HEK293 (cell line): ENCODE measurements at regions not wholly inside any gene's neighbourhood (a gene's known extent, or its start where the extent isn't known, plus 50 kb on each side); places are given as distances from the start of the nearest gene placed in this dataset.

Experiments
- CTCF ChIA-PET: fragments of 350-600 bp; formaldehyde crosslinking; extraction: SDS; loops from one replicate; lab custom pipeline; 2021; ENCODE audit warnings: antibody characterized with exemption; lab: Yijun Ruan, JAX
- POLR2A ChIA-PET: fragments of 300-600 bp; formaldehyde crosslinking; extraction: SDS; loops from one replicate; lab custom pipeline; 2020; ENCODE audit warnings: antibody characterized with exemption, inconsistent platforms; lab: Yijun Ruan, JAX
- H3K27ac ChIP-seq: fragments of 200-500 bp; sonication (Bioruptor generic); 2 replicates; pipeline ENCODE4 v1.5.1; 2014; ENCODE audit warnings: low read depth, low read length, control low read depth, inconsistent platforms; ENCODE audit errors: extremely low read depth
- H3K36me3 ChIP-seq, 2 experiments: fragments of 200-500 bp in 1 of 2; sonication (Bioruptor generic) in 1 of 2; 1 replicate in 1 of 2; 2 replicates in 1 of 2; pipeline ENCODE4 v1.5.1; 2014 to 2017; ENCODE audit warnings: inconsistent platforms in 2 of 2, low read length in 2 of 2; ENCODE audit not compliant: control insufficient read depth in 2 of 2, insufficient read depth in 1 of 2
- H3K4me1 ChIP-seq: fragments of 200-500 bp; sonication (Bioruptor generic); 2 replicates; pipeline ENCODE4 v1.5.1; 2014; ENCODE audit warnings: mild to moderate bottlenecking, low read length, inconsistent platforms; ENCODE audit not compliant: control insufficient read depth, insufficient read depth
- H3K4me3 ChIP-seq: 2 replicates; pipeline ENCODE4 v1.5.1; 2011; ENCODE audit warnings: low read depth, mild to moderate bottlenecking, control low read depth, low read length, moderate library complexity
- H3K9me3 ChIP-seq: fragments of 200-500 bp; sonication (Bioruptor generic); 2 replicates; pipeline ENCODE4 v1.5.1; 2014; ENCODE audit warnings: low read depth, low read length, inconsistent platforms; ENCODE audit not compliant: control insufficient read depth, insufficient read depth
- BCL11A ChIP-seq: fragments of 450-650 bp; formaldehyde crosslinking; IDR thresholded peaks from 2 replicates; pipeline ENCODE4 v1.5.1; 2016; ENCODE audit warnings: low read depth, missing biosample characterization, missing genetic modification characterization
- FEZF1 ChIP-seq: fragments of 450-650 bp; formaldehyde crosslinking; IDR thresholded peaks from 2 replicates; pipeline ENCODE4 v1.5.1; 2016; ENCODE audit warnings: missing biosample characterization, missing genetic modification characterization
- GLI2 ChIP-seq: fragments of 450-650 bp; formaldehyde crosslinking; IDR thresholded peaks from 2 replicates; pipeline ENCODE4; 2017; ENCODE audit warnings: missing biosample characterization, missing genetic modification characterization, low read depth, borderline replicate concordance
- HOXC10 ChIP-seq: sonication (generic); formaldehyde crosslinking; IDR thresholded peaks from 2 replicates; pipeline ENCODE4 v1.8.1; 2023; ENCODE audit warnings: mild to moderate bottlenecking, missing genetic modification reagents
- HOXD13 ChIP-seq: sonication (generic); formaldehyde crosslinking; IDR thresholded peaks from 2 replicates; pipeline ENCODE4 v1.8.0; 2022; ENCODE audit warnings: missing genetic modification reagents, borderline replicate concordance
- SCRT1 ChIP-seq: fragments of 450-650 bp; formaldehyde crosslinking; IDR thresholded peaks from 2 replicates; pipeline ENCODE4 v1.5.1; 2016; ENCODE audit warnings: missing biosample characterization, missing genetic modification characterization, borderline replicate concordance
- TCF7L2 ChIP-seq: IDR thresholded peaks from 2 replicates; pipeline ENCODE4 v1.6.1; 2011; ENCODE audit warnings: low read depth, mild to moderate bottlenecking, inconsistent platforms, low read length, moderate library complexity, borderline replicate concordance
- ZBTB1 ChIP-seq: fragments of 450-650 bp; formaldehyde crosslinking; IDR thresholded peaks from 2 replicates; pipeline ENCODE4 v1.5.1; 2016; ENCODE audit warnings: missing biosample characterization, missing genetic modification characterization
- ZFHX2 ChIP-seq: fragments of 450-650 bp; formaldehyde crosslinking; conservative IDR thresholded peaks from 2 replicates; pipeline ENCODE4 v1.5.1; 2016; ENCODE audit warnings: missing biosample characterization, missing genetic modification characterization
- ZNF174 ChIP-seq: fragments of 450-650 bp; formaldehyde crosslinking; IDR thresholded peaks from 2 replicates; pipeline ENCODE4 v1.5.0; 2017; ENCODE audit warnings: missing biosample characterization, mild to moderate bottlenecking, missing genetic modification characterization
- ZNF223 ChIP-seq: fragments of 450-650 bp; formaldehyde crosslinking; IDR thresholded peaks from 2 replicates; pipeline ENCODE4 v1.5.1; 2016; ENCODE audit warnings: missing biosample characterization, missing genetic modification characterization
- ZNF274 ChIP-seq, 2 experiments: fragments of 200-500 bp in 1 of 2; fragments of 450-650 bp in 1 of 2; sonication (Bioruptor generic) in 1 of 2; formaldehyde crosslinking in 1 of 2; IDR thresholded peaks; 2 replicates each; pipeline versions ENCODE4 v1.5.1 to v1.6.1; 2014 to 2016; ENCODE audit warnings: borderline replicate concordance in 1 of 2, inconsistent platforms in 1 of 2, low read length in 1 of 2, missing biosample characterization in 1 of 2, missing genetic modification characterization in 1 of 2
- ZNF292 ChIP-seq: fragments of 450-650 bp; formaldehyde crosslinking; IDR thresholded peaks from 2 replicates; pipeline ENCODE4 v1.5.1; 2016; ENCODE audit warnings: low read depth, missing biosample characterization, missing genetic modification characterization, borderline replicate concordance
- ZNF354C ChIP-seq: fragments of 450-650 bp; formaldehyde crosslinking; IDR thresholded peaks from 2 replicates; pipeline ENCODE4 v1.5.1; 2016; ENCODE audit warnings: missing biosample characterization, missing genetic modification characterization, low read depth, borderline replicate concordance
- ZNF404 ChIP-seq: fragments of 450-650 bp; formaldehyde crosslinking; IDR thresholded peaks from 2 replicates; pipeline ENCODE4 v1.5.1; 2017; ENCODE audit warnings: missing biosample characterization, missing genetic modification characterization
- ZNF473 ChIP-seq: fragments of 450-650 bp; formaldehyde crosslinking; IDR thresholded peaks from 2 replicates; pipeline ENCODE4 v1.5.1; 2017; ENCODE audit warnings: missing biosample characterization, missing genetic modification characterization
- ZNF521 ChIP-seq: fragments of 450-650 bp; formaldehyde crosslinking; IDR thresholded peaks from 2 replicates; pipeline ENCODE4 v1.5.1; 2017; ENCODE audit warnings: missing biosample characterization, mild to moderate bottlenecking, missing genetic modification characterization
- ZNF747 ChIP-seq: fragments of 450-650 bp; formaldehyde crosslinking; IDR thresholded peaks from 2 replicates; pipeline ENCODE4 v1.5.1; 2016; ENCODE audit warnings: missing biosample characterization, missing genetic modification characterization
- ZNF776 ChIP-seq: fragments of 450-650 bp; formaldehyde crosslinking; IDR thresholded peaks from 2 replicates; pipeline ENCODE4 v1.5.0; 2017; ENCODE audit warnings: missing biosample characterization, missing genetic modification characterization, borderline replicate concordance
- ZNF830 ChIP-seq: fragments of 450-650 bp; IDR thresholded peaks from 2 replicates; pipeline ENCODE4 v1.5.0; 2018; ENCODE audit warnings: missing biosample characterization, missing genetic modification characterization, low read depth, mild to moderate bottlenecking, moderate library complexity
- TF ChIP-seq, protein P1 (sequence below): fragments of 450-650 bp; IDR thresholded peaks from 2 replicates; pipeline ENCODE4 v1.5.1; 2018; ENCODE audit warnings: missing biosample characterization, missing genetic modification characterization
- TF ChIP-seq, protein P2 (sequence below): fragments of 450-650 bp; formaldehyde crosslinking; IDR thresholded peaks from 2 replicates; pipeline ENCODE4 v1.5.1; 2017; ENCODE audit warnings: missing biosample characterization, mild to moderate bottlenecking, missing genetic modification characterization, moderate library complexity
- TF ChIP-seq, protein P3 (sequence below): fragments of 450-650 bp; formaldehyde crosslinking; IDR thresholded peaks from 2 replicates; pipeline ENCODE4 v1.5.1; 2016; ENCODE audit warnings: missing biosample characterization, missing genetic modification characterization
- TF ChIP-seq, protein P4 (sequence below): fragments of 450-650 bp; formaldehyde crosslinking; IDR thresholded peaks from 2 replicates; pipeline ENCODE4 v1.5.1; 2016; ENCODE audit warnings: missing biosample characterization, missing genetic modification characterization, low read depth

DNA sequence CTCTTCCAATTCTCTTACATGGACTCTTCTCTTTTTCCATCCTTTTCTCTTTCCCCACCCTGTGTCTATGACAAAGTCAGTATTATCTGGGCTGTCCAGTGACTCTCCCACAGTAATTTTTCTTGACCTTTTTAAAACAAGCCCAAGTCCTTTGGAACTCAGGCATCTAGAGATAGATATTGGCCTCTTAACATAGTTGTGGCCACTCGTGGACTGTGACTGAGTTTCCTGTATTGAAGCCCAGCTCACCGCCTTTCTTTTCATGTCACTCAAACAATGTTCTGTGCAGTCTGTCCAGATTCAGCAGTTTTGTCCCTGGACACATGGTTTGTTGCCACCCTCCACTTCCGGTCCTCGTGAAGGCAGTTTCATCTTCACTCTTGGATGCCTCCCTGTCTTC, 110.9 kb upstream of the CDC14C start (continued):
- TF ChIP-seq, protein P1, sequence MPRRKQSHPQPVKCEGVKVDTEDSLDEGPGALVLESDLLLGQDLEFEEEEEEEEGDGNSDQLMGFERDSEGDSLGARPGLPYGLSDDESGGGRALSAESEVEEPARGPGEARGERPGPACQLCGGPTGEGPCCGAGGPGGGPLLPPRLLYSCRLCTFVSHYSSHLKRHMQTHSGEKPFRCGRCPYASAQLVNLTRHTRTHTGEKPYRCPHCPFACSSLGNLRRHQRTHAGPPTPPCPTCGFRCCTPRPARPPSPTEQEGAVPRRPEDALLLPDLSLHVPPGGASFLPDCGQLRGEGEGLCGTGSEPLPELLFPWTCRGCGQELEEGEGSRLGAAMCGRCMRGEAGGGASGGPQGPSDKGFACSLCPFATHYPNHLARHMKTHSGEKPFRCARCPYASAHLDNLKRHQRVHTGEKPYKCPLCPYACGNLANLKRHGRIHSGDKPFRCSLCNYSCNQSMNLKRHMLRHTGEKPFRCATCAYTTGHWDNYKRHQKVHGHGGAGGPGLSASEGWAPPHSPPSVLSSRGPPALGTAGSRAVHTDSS, result no peak
- TF ChIP-seq ZNF776 (no peak), HOXD13 (no peak), FEZF1 (tag by site-specific recombination) (no peak)

DNA sequence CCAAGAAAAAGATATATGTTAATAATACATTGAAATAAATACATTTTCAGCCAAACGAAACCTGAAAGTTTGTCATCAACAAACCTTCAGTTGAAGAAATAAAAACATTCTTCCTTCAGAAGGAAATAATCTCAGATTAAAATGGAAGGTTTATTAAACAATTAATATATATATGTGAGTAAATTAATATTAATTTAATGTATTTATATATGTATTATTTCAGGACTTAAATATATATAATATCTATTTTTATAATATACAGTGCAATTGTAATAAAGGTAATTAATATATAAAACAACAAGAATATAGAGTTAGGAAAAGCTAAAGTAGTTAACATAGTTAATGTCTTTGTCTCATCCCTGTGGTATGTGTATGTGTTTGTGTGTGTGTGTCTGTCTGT, 102.2 kb upstream of the CDC14C start:
- no peak overlapping the region for H3K4me3 ChIP-seq
- no peaks in the 10 kb centered on the region for H3K4me1 ChIP-seq

DNA sequence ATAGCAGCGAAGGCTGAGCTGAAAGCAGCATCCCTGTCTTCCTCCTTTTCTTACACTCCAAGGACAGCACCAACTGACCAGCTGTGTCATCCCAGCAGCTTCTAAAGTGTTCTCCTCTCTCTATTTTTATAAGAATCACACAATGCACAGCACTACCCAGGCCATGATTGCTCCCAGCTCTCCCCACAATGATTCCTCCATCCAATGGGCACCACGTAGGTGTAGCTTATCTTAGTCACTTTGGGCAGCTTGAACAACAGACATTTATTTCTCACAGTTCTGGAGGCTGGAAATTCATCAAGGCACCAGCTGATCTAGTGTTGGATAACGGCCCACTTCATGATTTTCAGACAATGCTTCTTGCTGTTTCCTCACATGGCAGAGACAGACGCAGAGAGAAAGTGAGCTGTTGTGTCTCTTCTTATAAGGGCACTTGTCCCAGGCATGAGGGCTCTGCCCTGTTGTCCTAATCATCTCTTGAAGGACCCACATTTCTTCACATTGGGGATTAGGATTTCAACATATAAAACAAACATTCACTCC, 92.0 kb upstream of the CDC14C start:
- Histone ChIP-seq H3K27ac (no peak overlapping the region), H3K4me3 (no peak overlapping the region), H3K4me1 (no peaks in the 10 kb centered on the region), H3K36me3 (no peaks in the 10 kb centered on the region), H3K9me3 (no peaks in the 10 kb centered on the region)
- TF ChIP-seq, protein P2, sequence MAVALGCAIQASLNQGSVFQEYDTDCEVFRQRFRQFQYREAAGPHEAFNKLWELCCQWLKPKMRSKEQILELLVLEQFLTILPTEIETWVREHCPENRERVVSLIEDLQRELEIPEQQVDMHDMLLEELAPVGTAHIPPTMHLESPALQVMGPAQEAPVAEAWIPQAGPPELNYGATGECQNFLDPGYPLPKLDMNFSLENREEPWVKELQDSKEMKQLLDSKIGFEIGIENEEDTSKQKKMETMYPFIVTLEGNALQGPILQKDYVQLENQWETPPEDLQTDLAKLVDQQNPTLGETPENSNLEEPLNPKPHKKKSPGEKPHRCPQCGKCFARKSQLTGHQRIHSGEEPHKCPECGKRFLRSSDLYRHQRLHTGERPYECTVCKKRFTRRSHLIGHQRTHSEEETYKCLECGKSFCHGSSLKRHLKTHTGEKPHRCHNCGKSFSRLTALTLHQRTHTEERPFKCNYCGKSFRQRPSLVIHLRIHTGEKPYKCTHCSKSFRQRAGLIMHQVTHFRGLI (tag by site-specific recombination), result no peak
- TF ChIP-seq, protein P3, sequence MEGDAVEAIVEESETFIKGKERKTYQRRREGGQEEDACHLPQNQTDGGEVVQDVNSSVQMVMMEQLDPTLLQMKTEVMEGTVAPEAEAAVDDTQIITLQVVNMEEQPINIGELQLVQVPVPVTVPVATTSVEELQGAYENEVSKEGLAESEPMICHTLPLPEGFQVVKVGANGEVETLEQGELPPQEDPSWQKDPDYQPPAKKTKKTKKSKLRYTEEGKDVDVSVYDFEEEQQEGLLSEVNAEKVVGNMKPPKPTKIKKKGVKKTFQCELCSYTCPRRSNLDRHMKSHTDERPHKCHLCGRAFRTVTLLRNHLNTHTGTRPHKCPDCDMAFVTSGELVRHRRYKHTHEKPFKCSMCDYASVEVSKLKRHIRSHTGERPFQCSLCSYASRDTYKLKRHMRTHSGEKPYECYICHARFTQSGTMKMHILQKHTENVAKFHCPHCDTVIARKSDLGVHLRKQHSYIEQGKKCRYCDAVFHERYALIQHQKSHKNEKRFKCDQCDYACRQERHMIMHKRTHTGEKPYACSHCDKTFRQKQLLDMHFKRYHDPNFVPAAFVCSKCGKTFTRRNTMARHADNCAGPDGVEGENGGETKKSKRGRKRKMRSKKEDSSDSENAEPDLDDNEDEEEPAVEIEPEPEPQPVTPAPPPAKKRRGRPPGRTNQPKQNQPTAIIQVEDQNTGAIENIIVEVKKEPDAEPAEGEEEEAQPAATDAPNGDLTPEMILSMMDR, result no peak
- TF ChIP-seq ZNF174 (tag by site-specific recombination), result no peak
- TF ChIP-seq ZNF354C (tag by site-specific recombination), result no peak
- no peak for TF ChIP-seq ZNF521
- TF ChIP-seq SCRT1, result no peak
- TF ChIP-seq ZNF830, result no peak
- no peak for TF ChIP-seq GLI2 (tag by site-specific recombination)
- TF ChIP-seq ZNF404, result no peak
- TF ChIP-seq ZNF292 (tag by site-specific recombination), result no peak
- TF ChIP-seq, protein P4, sequence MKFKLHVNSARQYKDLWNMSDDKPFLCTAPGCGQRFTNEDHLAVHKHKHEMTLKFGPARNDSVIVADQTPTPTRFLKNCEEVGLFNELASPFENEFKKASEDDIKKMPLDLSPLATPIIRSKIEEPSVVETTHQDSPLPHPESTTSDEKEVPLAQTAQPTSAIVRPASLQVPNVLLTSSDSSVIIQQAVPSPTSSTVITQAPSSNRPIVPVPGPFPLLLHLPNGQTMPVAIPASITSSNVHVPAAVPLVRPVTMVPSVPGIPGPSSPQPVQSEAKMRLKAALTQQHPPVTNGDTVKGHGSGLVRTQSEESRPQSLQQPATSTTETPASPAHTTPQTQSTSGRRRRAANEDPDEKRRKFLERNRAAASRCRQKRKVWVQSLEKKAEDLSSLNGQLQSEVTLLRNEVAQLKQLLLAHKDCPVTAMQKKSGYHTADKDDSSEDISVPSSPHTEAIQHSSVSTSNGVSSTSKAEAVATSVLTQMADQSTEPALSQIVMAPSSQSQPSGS, result no peak
- no peak for TF ChIP-seq BCL11A
- no peak for TF ChIP-seq ZNF223 (tag by site-specific recombination)
- ChIA-PET POLR2A (no interaction called here), CTCF (no interaction called here)

More for the DNA sequence above, 102.2 kb upstream of the CDC14C start:
- Histone ChIP-seq H3K27ac (no peak overlapping the region), H3K9me3 (no peaks in the 10 kb centered on the region), H3K36me3 (no peaks in the 10 kb centered on the region)
- CTCF ChIA-PET, result no interaction called here
- TF ChIP-seq ZFHX2 (tag by site-specific recombination), result no peak
- no peak for TF ChIP-seq TCF7L2
- no peak for TF ChIP-seq ZNF473 (tag by site-specific recombination)
- no peak for TF ChIP-seq ZNF274 (IDR thresholded peaks at IDR 0.05; ENCODE audit: low read length)
- no peak for TF ChIP-seq ZNF274 (tag by site-specific recombination; IDR thresholded peaks at IDR 0.05; ENCODE audit: borderline replicate concordance)
- no peak for TF ChIP-seq ZNF747 (tag by site-specific recombination)
- TF ChIP-seq HOXC10 (CRISPR knock-in tag), result no peak
- no peak for TF ChIP-seq ZBTB1 (tag by site-specific recombination)
- TF ChIP-seq BCL11A, result no peak
- TF ChIP-seq GLI2 (tag by site-specific recombination), result no peak
- POLR2A ChIA-PET, result no interaction called here
